Skin epidermis (tissue), 12 donors: ENCODE measurements at regions not wholly inside any gene's neighbourhood (a gene's known extent, or its start where the extent isn't known, plus 50 kb on each side); places are given as distances from the start of the nearest gene placed in this dataset.
"Not testable (repeated sequence)": the region's sequence is repeated elsewhere in the genome, so short reads cannot be mapped to it uniquely, and the experiment has no call there.

ENCODE experiments used
- H3K27ac ChIP-seq, 21 experiments: fragments of 200-600 bp; sonication (generic) in 11 of 21; one replicate each; pipeline ENCODE4 v1.5.0; 2020; ENCODE audit warnings: mild to moderate bottlenecking in 3 of 21, inconsistent platforms in 2 of 21, moderate library complexity in 2 of 21
- H3K4me3 ChIP-seq, 7 experiments: fragments of 200-600 bp; sonication (generic) in 2 of 7; one replicate each; pipeline ENCODE4 v1.5.0; 2020; ENCODE audit warnings: inconsistent platforms in 2 of 7, mild to moderate bottlenecking in 2 of 7, moderate library complexity in 1 of 7

DNA sequence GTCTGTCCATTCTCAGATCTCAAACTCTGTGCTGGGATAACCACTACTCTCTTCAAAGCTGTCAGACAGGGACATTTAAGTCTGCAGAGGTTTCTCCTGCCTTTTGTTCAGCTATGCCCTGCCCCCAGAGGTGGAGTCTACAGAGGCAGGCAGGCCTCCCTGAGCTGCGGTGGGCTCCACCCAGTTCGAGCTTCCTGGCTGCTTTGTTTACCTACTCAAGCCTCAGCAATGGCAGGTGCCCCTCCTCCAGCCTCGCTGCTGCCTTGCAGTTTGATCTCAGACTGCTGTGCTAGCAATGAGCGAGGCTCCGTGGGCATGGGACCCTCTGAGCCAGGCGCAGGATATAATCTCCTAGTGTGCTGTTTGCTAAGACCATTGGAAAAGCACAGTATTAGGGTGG lies 53.1 kb upstream of the HUNK start:
- H3K4me3 ChIP-seq, H3K27ac ChIP-seq: not testable (repeated sequence)

DNA sequence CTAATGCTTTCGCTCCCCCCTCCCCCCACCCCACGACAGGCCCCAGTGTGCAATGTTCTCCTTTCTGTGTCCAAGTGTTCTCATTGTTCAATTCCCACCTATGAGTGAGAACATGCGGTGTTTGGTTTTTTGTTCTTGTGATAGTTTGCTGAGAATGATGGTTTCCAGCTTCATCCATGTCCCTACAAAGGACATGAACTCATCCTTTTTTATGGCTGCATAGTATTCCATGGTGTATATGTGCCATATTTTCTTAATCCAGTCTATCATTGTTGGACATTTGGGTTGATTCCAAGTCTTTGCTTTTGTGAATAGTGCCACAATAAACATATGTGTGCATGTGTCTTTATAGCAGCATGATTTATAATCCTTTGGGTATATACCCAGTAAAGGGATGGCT lies 58.5 kb upstream of the HUNK start:
- not testable (repeated sequence) for H3K4me3 ChIP-seq, H3K27ac ChIP-seq

DNA sequence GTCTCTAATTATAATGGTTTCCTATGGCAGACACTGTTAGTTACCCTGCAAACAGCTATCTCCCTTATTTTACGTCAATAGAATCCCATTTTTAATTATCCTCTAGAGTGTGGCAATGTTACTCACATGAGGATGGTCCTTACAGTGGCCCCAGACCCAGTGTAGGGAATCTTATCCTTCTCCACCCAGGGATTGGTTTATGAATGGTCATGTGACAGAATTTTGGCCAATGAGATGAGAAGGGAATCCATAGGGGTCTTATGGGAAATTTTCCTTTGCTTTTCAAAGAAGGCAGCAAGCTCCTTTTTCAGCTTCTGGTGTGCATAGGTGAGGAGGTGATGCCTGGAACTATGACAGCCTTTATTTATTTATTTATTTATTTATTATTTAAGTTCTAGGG lies 59.0 kb upstream of the HUNK start:
- H3K27ac ChIP-seq = no peak overlapping the region
- H3K4me3 ChIP-seq = no peak overlapping the region

DNA sequence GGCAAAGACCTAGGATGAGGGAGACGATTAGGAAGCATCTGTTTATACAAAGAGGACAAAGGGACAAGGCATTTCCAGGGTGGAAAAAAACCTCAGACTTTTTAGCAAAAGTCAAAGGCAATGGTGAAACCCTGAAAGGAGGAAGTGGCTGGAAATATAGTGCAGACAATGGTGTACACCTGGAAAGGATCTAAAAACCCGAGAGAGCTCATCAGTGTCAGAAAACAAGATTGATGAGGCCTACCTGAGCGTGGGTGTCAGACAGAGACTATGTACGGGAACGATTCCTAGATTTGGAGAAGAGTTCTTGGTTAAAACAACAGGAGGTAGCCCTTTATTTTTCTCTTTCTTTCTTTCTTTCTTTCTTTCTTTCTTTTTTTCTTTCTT lies 68.8 kb upstream of the HUNK start:
- Histone ChIP-seq H3K4me3 (no peak overlapping the region), H3K27ac (peak overlapping the region in 2 of 21 experiments; percentile 58 to 69)

DNA sequence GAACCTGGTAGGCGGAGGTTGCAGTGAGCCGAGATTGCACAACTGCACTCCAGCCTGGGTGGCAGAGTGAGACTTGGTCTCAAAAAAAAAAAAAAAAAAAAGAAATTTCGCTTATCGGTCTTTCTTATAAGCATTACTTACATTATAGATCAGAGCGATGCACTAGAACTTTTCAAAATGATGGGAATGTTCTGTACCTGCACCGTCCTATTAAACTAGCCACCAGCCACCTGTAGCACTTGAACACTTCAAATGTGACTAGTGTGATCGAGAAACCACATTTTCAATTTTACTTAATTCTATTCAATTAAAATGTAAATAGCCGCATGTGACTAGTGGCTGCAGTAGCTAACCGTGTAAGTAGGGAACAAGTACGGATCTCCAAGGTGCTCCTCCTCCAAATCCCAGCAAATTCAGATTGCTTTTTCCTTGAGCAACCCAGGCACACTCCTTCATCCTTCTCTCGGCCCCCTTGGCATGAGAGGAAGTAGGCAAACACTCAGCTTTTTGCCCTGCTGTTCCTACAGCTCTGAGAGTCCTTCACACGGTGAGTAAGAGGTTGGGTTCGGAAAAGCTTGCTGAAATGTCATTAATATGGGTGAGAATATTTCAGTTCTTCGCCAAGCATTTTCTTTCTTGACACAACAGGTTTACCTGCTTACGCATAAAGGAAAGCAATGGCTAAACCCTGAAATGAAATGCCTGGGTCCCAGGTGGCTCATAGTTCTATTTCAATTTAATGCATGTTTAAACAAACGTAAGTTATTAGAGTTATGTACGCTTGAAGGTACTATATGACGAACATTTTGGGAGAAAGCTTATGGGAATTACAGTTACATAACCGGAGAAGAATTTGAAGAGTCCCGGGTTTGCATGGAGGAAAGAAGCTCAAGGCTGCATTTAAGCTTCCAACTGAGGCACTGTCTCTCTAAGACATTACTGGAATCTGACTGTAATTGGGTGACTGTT lies 69.5 kb upstream of the HUNK start:
- Histone ChIP-seq H3K27ac (peak overlapping the region in 2 of 21 experiments; percentile 58 to 69), H3K4me3 (no peak overlapping the region)

DNA sequence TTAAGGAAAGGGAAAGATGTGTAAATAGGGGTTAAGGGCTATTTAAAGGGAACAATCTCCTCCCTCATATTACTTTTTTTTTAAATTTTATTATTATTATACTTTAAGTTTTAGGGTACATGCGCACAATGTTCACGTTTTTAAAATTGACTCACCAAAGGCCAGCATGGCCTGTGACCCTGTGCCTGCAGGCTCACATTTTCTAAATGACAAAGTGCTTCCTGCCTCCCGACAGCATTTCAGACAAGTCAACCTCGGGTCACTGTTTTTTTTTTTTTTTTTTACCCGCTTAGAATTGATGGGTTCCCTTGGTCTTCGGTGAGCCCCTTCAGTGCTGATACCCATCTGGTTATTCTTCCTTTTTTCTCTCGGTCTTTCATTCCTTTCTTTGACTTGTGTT lies 70.4 kb upstream of the SCAF4 start:
- no peak overlapping the region for H3K27ac ChIP-seq

DNA sequence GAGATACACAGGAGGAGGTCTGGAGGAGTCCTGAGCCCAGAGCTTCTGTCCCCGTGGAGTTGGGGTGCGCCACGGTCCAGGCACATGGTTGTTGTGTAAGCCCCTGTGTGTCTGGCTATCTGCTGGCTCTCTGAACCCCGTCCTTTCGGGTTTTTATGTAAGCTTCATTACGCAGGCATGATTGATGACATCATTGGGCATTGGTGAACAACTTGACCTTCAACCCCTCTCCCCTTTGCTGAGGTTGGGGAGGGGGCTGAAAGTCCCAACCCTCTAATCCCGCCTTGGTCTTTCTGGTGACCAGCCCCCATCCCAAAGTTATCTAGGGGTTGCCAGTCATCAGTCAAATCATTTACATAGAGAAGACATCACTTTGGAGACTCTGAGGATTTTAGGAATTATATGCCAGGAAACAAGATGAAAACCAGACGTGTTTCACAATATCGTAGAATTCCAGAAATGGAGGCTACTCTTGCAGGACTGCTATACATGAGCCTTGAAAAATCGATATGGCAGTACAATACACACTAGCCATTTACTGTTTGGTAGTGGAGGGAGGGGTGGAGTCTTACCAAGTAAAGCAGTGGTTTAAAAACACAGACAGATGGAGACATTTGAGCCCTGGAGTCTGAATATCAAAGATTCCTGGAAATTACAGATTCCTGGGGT lies 69.8 kb upstream of the SCAF4 start:
- Histone ChIP-seq H3K27ac (no peak overlapping the region), H3K4me3 (no peak overlapping the region)

More for the DNA sequence above, 70.4 kb upstream of the SCAF4 start:
- no peak overlapping the region for H3K4me3 ChIP-seq

DNA sequence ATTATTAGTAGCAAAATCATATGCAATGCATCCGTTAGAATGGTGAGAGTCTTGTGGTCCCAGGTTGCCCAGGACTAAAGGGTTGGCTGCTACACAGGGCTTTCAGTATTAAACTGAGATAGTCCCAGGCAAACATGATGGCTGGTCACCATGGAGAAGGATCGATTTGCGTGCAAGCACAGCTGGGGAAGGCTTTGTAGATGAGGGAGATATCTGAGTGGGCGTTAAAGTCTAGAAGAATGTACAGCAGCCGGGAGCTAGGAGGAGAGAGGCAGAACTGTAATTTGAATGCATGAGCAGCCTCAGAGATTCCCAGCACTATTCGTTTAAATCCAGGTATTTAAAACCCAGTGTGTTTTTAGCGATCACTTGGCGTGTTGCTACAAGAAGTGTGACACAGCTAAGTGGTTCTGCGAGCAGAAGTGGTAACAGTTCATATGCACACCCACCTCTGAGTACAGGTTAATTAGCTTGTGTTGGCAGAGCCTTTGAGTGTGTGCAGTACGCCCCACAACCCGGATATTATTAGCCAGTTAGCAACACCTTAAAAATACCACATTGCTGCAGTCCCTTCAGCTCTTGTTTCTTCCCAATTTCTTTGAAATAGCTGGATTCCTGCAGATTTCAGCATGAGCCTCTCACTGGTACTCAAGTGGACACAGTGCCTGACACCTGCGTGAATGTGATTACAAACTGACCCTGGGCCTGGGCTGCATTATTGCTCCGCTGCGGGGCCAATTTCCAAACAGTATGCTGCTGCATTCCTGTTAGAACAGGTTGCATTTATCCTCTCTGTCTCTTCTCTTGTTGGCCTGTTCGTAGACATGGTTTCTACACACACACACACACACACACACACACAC lies 67.2 kb upstream of the SCAF4 start:
- peak overlapping the region in 7 of 21 experiments; percentile 34 to 76 (median 57) for H3K27ac ChIP-seq

DNA sequence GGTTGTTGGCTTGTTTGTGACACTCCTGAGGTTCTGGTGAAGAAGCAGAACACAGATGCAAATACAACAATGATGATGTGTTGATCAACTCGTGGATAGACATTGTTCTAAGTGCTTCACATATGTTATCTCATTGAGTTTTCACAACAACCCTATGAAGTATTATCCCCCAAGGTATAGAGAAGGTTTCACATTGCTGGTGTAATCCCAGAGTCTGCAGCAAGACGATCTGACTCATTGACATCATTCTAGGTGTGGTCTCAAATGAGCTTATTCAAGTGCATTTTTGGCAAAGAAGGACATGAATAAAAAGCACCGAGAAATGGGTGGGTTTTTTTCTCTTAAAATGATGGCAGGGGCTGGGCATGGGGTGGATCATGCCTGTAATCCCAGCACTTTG lies 64.1 kb upstream of the SCAF4 start:
- Histone ChIP-seq H3K27ac (peak overlapping the region in 5 of 21 experiments; percentile 10 to 73 (median 49)), H3K4me3 (no peak overlapping the region)

More for the DNA sequence above, 67.2 kb upstream of the SCAF4 start:
- no peak overlapping the region for H3K4me3 ChIP-seq

DNA sequence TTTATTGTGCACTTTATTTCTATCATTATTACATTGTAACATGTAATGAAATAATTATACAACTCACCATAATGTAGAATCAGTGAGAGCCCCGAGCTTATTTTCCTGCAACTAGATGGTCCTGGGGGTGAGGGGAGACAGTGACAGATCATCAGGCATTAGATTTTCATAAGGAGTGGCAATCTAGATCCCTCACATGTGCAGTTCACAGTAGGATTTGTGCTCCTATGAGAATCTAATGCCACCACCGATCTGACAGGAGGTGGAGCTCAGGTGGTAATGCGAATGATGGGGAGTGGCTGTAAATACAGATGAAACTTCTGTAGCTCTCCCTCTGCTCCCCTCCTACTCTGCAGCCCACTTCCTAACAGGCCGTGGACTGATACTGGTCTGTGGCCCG lies 58.5 kb upstream of the SCAF4 start:
- H3K27ac ChIP-seq = not testable (repeated sequence)

DNA sequence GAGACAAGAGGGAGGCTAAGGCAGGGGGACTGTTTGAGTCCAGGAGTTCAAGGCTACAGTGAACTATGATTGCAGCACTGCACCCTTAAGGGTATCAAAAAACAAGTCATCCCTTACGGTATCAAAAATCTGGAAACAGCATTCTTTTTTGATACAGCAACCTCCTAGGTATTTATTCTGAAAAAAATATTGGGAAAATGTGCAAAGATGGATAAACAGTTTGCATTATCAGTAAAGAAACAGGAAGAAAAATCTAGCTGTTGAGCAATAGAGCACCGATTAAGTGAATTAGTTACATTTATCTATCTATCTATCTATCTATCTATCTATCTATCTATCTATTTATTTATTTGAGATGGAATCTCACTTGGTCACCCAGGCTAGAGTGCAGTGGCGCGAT lies 56.7 kb upstream of the SCAF4 start:
- Histone ChIP-seq H3K4me3 (no peak overlapping the region), H3K27ac (no peak overlapping the region)

More for the DNA sequence above, 58.5 kb upstream of the SCAF4 start:
- not testable (repeated sequence) for H3K4me3 ChIP-seq

DNA sequence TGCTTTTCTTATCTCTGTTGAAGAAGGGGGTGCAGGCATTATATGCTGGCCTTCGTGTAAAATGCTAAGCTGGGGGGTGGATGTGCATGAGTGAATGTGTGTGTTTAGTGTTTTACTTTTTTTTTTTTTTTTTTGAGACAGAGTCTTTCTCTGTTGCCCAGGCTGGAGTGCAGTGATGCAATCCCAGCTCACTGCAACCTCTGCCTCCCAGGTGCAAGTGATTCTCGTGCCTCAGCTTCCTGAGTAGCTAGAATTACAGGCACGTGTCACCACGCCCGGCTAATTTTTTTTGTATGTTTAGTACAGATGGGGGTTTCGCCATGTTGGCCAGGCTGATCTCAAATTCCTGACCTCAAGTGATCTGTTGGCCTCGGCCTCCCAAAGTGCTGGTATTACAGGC lies 55.8 kb upstream of the SCAF4 start:
- not testable (repeated sequence) for H3K27ac ChIP-seq, H3K4me3 ChIP-seq

DNA sequence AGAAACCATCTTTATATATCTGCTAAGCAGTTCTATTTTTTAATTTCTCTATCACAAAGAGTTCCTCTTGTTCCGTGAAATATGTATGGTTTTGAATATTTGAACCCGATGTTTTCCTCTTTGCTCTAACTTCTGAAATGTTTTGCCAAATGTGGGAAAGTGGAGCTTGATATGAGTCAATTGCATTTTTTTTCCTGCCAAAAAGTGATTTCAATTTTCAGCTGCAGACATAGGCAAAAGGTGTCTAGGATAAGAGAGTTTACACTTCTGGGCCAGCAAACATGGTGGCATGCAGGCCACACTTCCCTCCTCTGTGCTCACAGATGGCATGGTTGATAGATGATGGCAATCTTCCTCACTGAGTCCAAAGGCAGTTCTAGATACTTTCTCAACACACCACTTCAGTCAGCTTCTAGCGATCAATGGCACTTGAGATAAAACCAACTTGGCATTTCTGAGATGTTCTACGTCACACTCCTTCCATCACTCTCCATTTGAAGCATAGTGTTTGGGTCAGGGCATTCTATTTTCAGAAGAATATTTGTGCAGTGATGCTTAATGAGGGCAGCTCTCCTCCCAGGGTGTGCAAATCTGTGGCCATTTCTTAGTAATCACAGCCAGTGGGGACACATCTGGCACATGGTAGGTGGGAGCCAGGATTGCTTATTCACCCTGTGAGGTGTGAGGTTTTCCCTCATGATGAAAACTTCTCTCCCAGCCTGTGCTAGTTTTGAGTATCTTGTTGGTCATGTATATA lies 54.4 kb upstream of the SCAF4 start:
- Histone ChIP-seq H3K27ac (no peak overlapping the region), H3K4me3 (no peak overlapping the region)

DNA sequence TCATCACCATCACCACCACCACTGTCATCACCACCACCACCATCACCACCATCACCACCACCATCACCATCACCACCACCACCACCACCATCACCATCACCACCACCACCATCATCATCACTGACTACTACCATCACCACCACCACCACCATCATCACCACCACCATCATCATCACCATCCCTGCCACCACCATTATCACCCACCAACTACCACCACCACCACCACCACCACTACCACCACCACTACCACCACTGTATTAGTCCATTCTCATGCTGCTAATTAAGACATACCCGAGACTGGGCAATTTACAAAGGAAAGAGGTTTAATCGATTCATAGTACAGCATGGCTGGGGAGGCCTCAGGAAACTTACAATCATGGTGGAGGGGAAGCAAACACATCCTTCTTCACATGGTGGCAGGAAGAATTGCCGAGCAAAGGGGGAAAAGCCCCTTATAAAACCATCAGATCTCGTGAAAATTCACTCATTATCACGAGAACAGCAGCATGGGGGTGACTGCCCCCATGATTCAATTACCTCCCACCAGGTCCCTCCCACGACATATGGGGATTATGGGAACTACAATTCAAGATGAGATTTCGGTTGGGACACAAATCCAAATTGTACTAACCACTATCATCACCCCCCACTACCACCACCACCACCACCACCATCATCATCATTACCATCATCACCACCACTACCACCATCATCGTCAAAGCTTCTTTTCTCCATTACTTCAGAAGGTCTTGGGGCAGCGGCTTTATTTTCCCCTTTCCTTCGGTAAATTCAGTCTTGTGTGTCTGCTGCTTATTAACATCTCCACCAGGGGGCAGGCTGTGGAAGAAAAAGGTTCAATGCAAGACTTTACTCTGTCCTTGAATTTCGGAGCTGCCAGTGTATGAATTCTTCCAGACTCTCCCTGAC lies 53.6 kb upstream of the SCAF4 start:
- H3K4me3 ChIP-seq, H3K27ac ChIP-seq: not testable (repeated sequence)

DNA sequence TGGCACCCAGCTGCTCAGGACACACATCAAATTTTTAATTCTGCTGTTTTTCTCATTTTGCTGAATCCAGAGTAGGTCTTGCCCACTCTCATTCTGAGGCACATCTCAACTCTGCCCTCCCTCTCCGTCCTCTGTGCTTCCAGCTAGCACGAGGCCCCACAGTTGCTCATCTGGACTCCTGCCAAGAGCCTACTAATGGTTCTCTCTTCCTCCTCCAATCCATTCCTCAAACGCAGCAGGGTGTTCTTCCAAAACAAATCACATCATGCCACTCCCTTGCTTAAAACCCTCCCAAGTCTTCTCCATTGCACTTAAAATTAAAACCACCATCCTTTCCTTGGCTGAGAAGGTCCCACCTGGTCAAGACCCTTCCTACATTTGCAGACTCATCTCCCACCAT lies 49.8 kb upstream of the SCAF4 start:
- no peak overlapping the region for H3K4me3 ChIP-seq
- H3K27ac ChIP-seq = no peak overlapping the region
